Neural progenitor cell (in vitro differentiated cells): ENCODE measurements at regions not wholly inside any gene's neighbourhood (a gene's known extent, or its start where the extent isn't known, plus 50 kb on each side); places are given as distances from the start of the nearest gene placed in this dataset.

Experiments used
- EZH2 ChIP-seq: fragments of 200-600 bp; sonication (generic); IDR thresholded peaks from 2 replicates; pipeline ENCODE4 v1.6.1; 2017; ENCODE audit warnings: antibody characterized with exemption, mild to moderate bottlenecking, moderate library complexity
- TF ChIP-seq, protein P1 (sequence below): fragments of 200-600 bp; sonication (generic); IDR thresholded peaks from 2 replicates; pipeline ENCODE4 v1.5.1; 2017; ENCODE audit warnings: antibody characterized with exemption, mild to moderate bottlenecking

DNA sequence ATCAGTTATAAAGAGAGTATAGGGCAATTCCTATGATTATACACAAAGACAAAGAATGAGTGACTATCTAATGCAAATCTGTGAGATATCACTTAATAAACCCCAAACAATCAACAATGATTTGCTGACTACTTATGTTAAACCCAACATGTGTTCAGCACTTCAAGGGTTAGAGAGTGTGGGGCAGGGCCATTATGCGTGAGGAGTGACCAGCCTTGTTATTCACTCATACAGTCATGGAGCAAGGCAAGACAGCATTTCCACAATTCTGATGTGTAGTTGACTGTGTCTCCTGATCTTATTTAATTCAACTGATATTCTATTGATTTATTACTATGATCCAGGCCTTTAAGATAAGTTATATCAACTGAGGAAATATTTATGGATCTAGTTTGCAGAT lies 251.7 kb downstream of the CYRIA start:
- TF ChIP-seq, protein P1, sequence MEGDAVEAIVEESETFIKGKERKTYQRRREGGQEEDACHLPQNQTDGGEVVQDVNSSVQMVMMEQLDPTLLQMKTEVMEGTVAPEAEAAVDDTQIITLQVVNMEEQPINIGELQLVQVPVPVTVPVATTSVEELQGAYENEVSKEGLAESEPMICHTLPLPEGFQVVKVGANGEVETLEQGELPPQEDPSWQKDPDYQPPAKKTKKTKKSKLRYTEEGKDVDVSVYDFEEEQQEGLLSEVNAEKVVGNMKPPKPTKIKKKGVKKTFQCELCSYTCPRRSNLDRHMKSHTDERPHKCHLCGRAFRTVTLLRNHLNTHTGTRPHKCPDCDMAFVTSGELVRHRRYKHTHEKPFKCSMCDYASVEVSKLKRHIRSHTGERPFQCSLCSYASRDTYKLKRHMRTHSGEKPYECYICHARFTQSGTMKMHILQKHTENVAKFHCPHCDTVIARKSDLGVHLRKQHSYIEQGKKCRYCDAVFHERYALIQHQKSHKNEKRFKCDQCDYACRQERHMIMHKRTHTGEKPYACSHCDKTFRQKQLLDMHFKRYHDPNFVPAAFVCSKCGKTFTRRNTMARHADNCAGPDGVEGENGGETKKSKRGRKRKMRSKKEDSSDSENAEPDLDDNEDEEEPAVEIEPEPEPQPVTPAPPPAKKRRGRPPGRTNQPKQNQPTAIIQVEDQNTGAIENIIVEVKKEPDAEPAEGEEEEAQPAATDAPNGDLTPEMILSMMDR: no peak
- no peak for TF ChIP-seq EZH2
